Glutamatergic neuron (in vitro differentiated cells): ENCODE measurements at regions not wholly inside any gene's neighbourhood (a gene's known extent, or its start where the extent isn't known, plus 50 kb on each side); places are given as distances from the start of the nearest gene placed in this dataset.

ENCODE experiments used
- microRNA-seq: library from miRNA; unstranded; fragments of <30 nt; microRNA quantifications from one replicate; pipeline ENCODE4, GENCODE V29; 2020; ENCODE audit not compliant: unreplicated experiment

Small RNA genes in the stretch of these regions (microRNA-seq; reads per million reads assigned to microRNA genes)
- 0.69 reads per million for gene MIR6087
